Spinal cord (tissue), 9 donors: ENCODE measurements at regions not wholly inside any gene's neighbourhood (a gene's known extent, or its start where the extent isn't known, plus 50 kb on each side); places are given as distances from the start of the nearest gene placed in this dataset.
"Not testable (repeated sequence)": the region's sequence is repeated elsewhere in the genome, so short reads cannot be mapped to it uniquely, and the experiment has no call there.

Source experiments
- DNase-seq, 6 donors: peaks; one replicate each; pipeline versions ENCODE4 v3.0.0 to v3.0.0-alpha.2; 2013 to 2015; ENCODE audit warnings: low spot score in 6 of 6, low read depth in 4 of 6
- H3K27ac ChIP-seq: one replicate; pipeline ENCODE4 v1.5.1; 2013; ENCODE audit warnings: low read depth, low read length, control low read depth
- H3K27me3 ChIP-seq: one replicate; pipeline ENCODE4 v1.6.1; 2013; ENCODE audit warnings: low read length; ENCODE audit not compliant: control insufficient read depth, insufficient read depth
- H3K36me3 ChIP-seq: one replicate; pipeline ENCODE4 v1.6.1; 2013; ENCODE audit warnings: low read length; ENCODE audit not compliant: control insufficient read depth, insufficient read depth
- H3K4me1 ChIP-seq: one replicate; pipeline ENCODE4 v1.6.1; 2013; ENCODE audit warnings: low read length; ENCODE audit not compliant: control insufficient read depth, insufficient read depth
- H3K4me3 ChIP-seq: one replicate; pipeline ENCODE4 v1.5.1; 2013; ENCODE audit warnings: low read depth, low read length, control low read depth
- H3K9me3 ChIP-seq: one replicate; pipeline ENCODE4 v1.6.1; 2013; ENCODE audit warnings: low read length; ENCODE audit not compliant: control insufficient read depth, insufficient read depth
- WGBS: methylation state at CpG from one replicate; pipeline ENCODE4 v1.1.5; 2013; ENCODE audit warnings: missing lambda C conversion rate; ENCODE audit not compliant: insufficient coverage; 5-methylcytosine and 5-hydroxymethylcytosine counted together
- donor health status: healthy.

- not testable (repeated sequence) for H3K36me3 ChIP-seq, H3K4me1 ChIP-seq, H3K4me3 ChIP-seq, H3K27me3 ChIP-seq, H3K9me3 ChIP-seq, H3K27ac ChIP-seq
- DNase-seq, result peak in 2 of 6 donors; percentile 29 to 30
- no CpG with 5 or more reads among the region's 2 CpGs for WGBS
Measured at GRCh38 chr7:49507206-49507605, 266.2 kb upstream of the VWC2 start.

DNA sequence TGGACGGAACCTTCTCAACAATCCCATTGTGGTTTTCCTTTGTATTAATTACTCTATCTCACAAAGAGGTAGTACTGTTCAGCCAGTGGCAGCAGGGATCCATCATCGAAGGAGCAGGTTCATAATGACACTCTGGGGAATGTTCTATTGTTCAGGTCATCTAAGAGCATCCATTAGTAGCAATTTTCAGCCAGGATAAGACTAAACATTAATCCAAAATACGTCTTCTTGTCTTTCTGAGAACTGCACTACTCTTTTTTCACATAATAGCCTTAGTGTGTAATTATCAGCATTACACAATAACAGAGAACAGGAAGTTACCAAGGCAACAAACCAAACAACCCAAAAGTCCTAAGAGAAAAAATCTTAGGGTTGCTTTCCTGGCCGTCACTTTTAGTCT lies 259.5 kb upstream of the VWC2 start:
- no peaks in the 10 kb centered on the region for H3K9me3 ChIP-seq

DNA sequence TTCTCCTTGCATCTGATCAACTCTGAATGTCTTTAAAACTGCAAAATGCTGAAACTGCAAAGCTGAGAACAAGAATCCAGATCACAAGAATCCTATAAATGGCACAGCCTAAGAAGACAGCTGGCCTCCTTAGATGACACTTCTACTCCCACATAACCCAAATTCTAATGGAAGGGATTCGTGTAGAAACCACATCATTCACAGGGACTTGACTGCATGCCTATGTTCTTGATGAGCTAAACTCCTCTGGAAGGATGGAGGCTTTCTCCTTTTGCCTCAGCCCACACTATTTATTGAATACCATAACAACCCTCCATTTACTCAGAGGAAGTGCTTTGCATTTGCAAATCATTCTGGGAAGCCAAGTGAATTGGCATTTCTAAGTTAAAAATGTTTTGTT lies 252.5 kb upstream of the VWC2 start:
- H3K27ac ChIP-seq, result no peak overlapping the region
- H3K9me3 ChIP-seq, result no peaks in the 10 kb centered on the region
- H3K4me3 ChIP-seq, result no peak overlapping the region
- no peaks in the 10 kb centered on the region for H3K27me3 ChIP-seq
- H3K36me3 ChIP-seq, result no peaks in the 10 kb centered on the region
- peak in 1 of 6 donors; percentile 69 for DNase-seq
- WGBS, result no CpG with 5 or more reads among the region's 1 CpG
- H3K4me1 ChIP-seq, result no peaks in the 10 kb centered on the region

More for the DNA sequence above, 259.5 kb upstream of the VWC2 start:
- 14% methylated on average over 2 of the region's 4 CpGs for WGBS
- H3K4me1 ChIP-seq, result no peaks in the 10 kb centered on the region
- peak in 2 of 6 donors; percentile 4 to 24 for DNase-seq
- no peaks in the 10 kb centered on the region for H3K27me3 ChIP-seq
- H3K36me3 ChIP-seq, result no peaks in the 10 kb centered on the region
- H3K27ac ChIP-seq, result no peak overlapping the region
- H3K4me3 ChIP-seq, result no peak overlapping the region

DNA sequence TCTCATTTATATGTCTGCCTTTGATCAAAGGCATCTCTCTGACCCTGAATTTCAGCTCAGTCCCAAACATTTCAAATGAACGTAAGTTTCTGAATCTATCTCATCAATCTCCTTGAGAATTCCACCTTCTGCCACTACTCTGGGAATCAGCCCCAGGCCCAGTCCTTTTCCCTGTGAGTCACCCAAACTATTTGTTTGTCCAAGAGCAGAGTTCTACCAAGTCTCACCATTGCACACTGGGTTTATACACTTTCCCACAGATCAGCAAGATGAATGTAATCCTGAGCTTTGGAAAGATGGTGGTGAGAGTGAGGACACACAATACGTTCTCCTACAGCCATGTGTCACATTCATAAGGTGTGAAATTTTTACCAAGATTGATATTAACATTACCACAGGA lies 251.3 kb upstream of the VWC2 start:
- no peaks in the 10 kb centered on the region for H3K9me3 ChIP-seq

GRCh38 chr7:49523870-49524269 lies 249.6 kb upstream of the VWC2 start:
- Histone ChIP-seq H3K4me3 (no peak overlapping the region), H3K36me3 (no peaks in the 10 kb centered on the region), H3K4me1 (no peaks in the 10 kb centered on the region), H3K9me3 (no peaks in the 10 kb centered on the region), H3K27me3 (no peaks in the 10 kb centered on the region), H3K27ac (no peak overlapping the region)
- DNase-seq, result no peak
- no CpG with 5 or more reads among the region's 1 CpG for WGBS

More for the DNA sequence above, 251.3 kb upstream of the VWC2 start:
- Histone ChIP-seq H3K27ac (no peak overlapping the region), H3K36me3 (no peaks in the 10 kb centered on the region), H3K4me3 (no peak overlapping the region), H3K4me1 (no peaks in the 10 kb centered on the region), H3K27me3 (no peaks in the 10 kb centered on the region)
- 100% methylated on average over 1 of the region's 2 CpGs for WGBS
- no peak for DNase-seq

- Histone ChIP-seq H3K9me3 (no peaks in the 10 kb centered on the region), H3K27me3 (no peaks in the 10 kb centered on the region), H3K27ac (no peak overlapping the region), H3K4me3 (no peak overlapping the region), H3K36me3 (no peaks in the 10 kb centered on the region), H3K4me1 (no peaks in the 10 kb centered on the region)
- no peak for DNase-seq
- whole genome bisulfite sequencing, result no CpG with 5 or more reads among the region's 1 CpG
Measured at GRCh38 chr7:49527182-49527581, 246.3 kb upstream of the VWC2 start.

DNA sequence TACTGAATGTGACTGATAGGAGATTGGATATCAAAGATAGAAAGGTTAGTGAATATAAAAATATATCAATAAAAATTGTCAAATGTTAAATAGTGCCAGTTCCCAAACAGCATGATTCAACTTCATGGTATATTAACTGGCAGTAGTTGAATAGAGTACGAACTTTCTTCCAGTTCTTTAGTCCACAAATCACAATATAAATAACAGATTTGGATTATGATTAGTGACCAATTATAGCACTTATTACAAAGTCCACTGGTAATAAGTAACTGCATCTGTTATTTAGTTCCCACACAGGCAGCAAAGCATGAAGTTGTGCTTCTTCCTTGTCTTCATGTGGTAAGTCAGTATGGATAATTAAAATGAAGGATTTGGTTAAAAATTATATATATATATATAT lies 243.0 kb upstream of the VWC2 start:
- H3K36me3 ChIP-seq, result no peaks in the 10 kb centered on the region
- no peaks in the 10 kb centered on the region for H3K27me3 ChIP-seq
- H3K9me3 ChIP-seq, result no peaks in the 10 kb centered on the region
- no peak for DNase-seq
- H3K27ac ChIP-seq, result no peak overlapping the region
- WGBS, result no CpG with 5 or more reads among the region's 1 CpG
- no peak overlapping the region for H3K4me3 ChIP-seq
- H3K4me1 ChIP-seq, result no peaks in the 10 kb centered on the region

DNA sequence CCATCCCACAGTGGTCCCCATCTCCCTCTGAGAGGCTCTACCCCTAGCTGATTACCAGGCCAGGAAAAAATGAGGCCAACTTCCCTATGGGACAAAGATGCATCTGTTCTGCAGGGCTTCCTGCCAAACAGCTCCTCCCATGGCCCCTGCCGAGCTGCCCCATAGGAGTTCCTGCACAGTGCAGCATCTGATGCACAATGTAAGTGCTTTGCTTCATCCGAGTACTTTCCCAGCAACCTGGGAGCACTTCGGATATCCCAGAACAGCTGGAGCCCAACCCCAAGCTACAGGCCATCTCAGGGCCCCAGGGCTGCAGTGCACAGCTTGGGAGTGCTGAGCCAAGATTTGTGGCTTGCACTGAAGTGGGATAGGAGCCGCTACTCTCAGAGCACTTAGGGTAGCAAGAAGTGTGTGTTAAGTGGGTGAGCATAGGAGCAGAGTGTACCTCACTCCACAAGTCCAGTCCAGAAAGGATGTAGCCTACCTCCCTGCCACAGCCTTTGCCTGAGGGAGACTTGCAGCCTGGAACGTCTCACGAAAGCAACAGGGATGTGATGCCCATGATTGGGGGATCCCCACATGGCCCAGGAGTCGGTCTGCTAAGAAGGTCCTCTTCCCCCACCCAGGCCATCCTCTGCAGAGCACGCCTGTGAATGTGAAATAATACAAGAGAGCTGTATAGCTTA lies 209.6 kb upstream of the VWC2 start:
- WGBS, result 78% methylated on average over 4 of the region's 8 CpGs
- no peak overlapping the region for H3K27ac ChIP-seq

GRCh38 chr7:49564379-49564714 lies 209.1 kb upstream of the VWC2 start:
- no peak for DNase-seq
- Histone ChIP-seq H3K4me1 (no peaks in the 10 kb centered on the region), H3K4me3 (no peak overlapping the region)

More for the DNA sequence above, 209.6 kb upstream of the VWC2 start:
- Histone ChIP-seq H3K9me3 (peaks cover 7% of the 10 kb centered on the region), H3K27me3 (no peaks in the 10 kb centered on the region), H3K4me3 (no peak overlapping the region), H3K36me3 (no peaks in the 10 kb centered on the region), H3K4me1 (no peaks in the 10 kb centered on the region)
- no peak for DNase-seq

GRCh38 chr7:49577576-49577975 lies 195.9 kb upstream of the VWC2 start:
- no peaks in the 10 kb centered on the region for H3K27me3 ChIP-seq
- peaks cover 3% of the 10 kb centered on the region for H3K4me1 ChIP-seq
- DNase-seq, result no peak
- H3K9me3 ChIP-seq, result no peaks in the 10 kb centered on the region
- H3K4me3 ChIP-seq, result no peak overlapping the region
- no peak overlapping the region for H3K27ac ChIP-seq
- no peaks in the 10 kb centered on the region for H3K36me3 ChIP-seq

More at GRCh38 chr7:49564379-49564714, 209.1 kb upstream of the VWC2 start:
- Histone ChIP-seq H3K9me3 (peaks cover 7% of the 10 kb centered on the region), H3K27me3 (no peaks in the 10 kb centered on the region), H3K36me3 (no peaks in the 10 kb centered on the region), H3K27ac (no peak overlapping the region)
- WGBS, result no CpG with 5 or more reads among the region's 2 CpGs
